ENCODE measurements at regions not wholly inside any gene's neighbourhood (a gene's known extent, or its start where the extent isn't known, plus 50 kb on each side); places are given as distances from the start of the nearest gene placed in this dataset.

GRCh38 chrX:33840176-33840575 is 291.9 kb downstream of the FAM47A start:
- WGBS: 17% methylated on average over 1 of the region's 1 CpG
- no peaks in the 10 kb centered on the region for H3K27me3 ChIP-seq (replicated peaks; ENCODE audit: insufficient read depth)
- no peaks in the 10 kb centered on the region for H3K36me3 ChIP-seq
- DNase-seq (ENCODE audit: low spot score): no peak
- TF ChIP-seq POLR2AphosphoS5 (IDR thresholded peaks at IDR 0.05) (no peak), POLR2A (IDR thresholded peaks at IDR 0.05) (no peak), CTCF (IDR thresholded peaks at IDR 0.05) (no peak)
- intact Hi-C loops (cut with DNase I): no loop called here
- no peak overlapping the region for H3K4me3 ChIP-seq
- no peak overlapping the region for H3K27ac ChIP-seq
- H3K4me1 ChIP-seq (replicated peaks): no peaks in the 10 kb centered on the region
- no peaks in the 10 kb centered on the region for H3K9me3 ChIP-seq

GRCh38 chrX:33831211-33831610 is 300.9 kb downstream of the FAM47A start:
- WGBS: 26% methylated on average over 2 of the region's 2 CpGs
- TF ChIP-seq POLR2A (IDR thresholded peaks at IDR 0.05) (no peak), CTCF (IDR thresholded peaks at IDR 0.05) (no peak), POLR2AphosphoS5 (IDR thresholded peaks at IDR 0.05) (no peak)

GRCh38 chrX:33817266-33817665 is 314.8 kb downstream of the FAM47A start:
- H3K4me3 ChIP-seq: no peak overlapping the region
- 98% methylated on average over 5 of the region's 7 CpGs for WGBS
- H3K27me3 ChIP-seq (replicated peaks; ENCODE audit: insufficient read depth): no peaks in the 10 kb centered on the region
- no peaks in the 10 kb centered on the region for H3K9me3 ChIP-seq
- H3K36me3 ChIP-seq: no peaks in the 10 kb centered on the region
- no peak for DNase-seq (ENCODE audit: low spot score)
- H3K4me1 ChIP-seq (replicated peaks): no peaks in the 10 kb centered on the region
- no peak overlapping the region for H3K27ac ChIP-seq
- intact Hi-C loops (cut with DNase I): no loop called here
- no peak for TF ChIP-seq POLR2A (IDR thresholded peaks at IDR 0.05)
- TF ChIP-seq CTCF (IDR thresholded peaks at IDR 0.05): no peak
- no peak for TF ChIP-seq POLR2AphosphoS5 (IDR thresholded peaks at IDR 0.05)

More at GRCh38 chrX:33831211-33831610, 300.9 kb downstream of the FAM47A start:
- H3K27me3 ChIP-seq (replicated peaks; ENCODE audit: insufficient read depth): no peaks in the 10 kb centered on the region
- H3K36me3 ChIP-seq: no peaks in the 10 kb centered on the region
- no peaks in the 10 kb centered on the region for H3K4me1 ChIP-seq (replicated peaks)
- DNase-seq (ENCODE audit: low spot score): no peak
- intact Hi-C loops (cut with DNase I): no loop called here
- H3K9me3 ChIP-seq: no peaks in the 10 kb centered on the region
- no peak overlapping the region for H3K4me3 ChIP-seq
- no peak overlapping the region for H3K27ac ChIP-seq

GRCh38 chrX:33808636-33809035 is 323.5 kb downstream of the FAM47A start:
- intact Hi-C loops (cut with DNase I): no loop called here
- TF ChIP-seq CTCF (IDR thresholded peaks at IDR 0.05): no peak
- TF ChIP-seq POLR2A (IDR thresholded peaks at IDR 0.05): no peak
- TF ChIP-seq POLR2AphosphoS5 (IDR thresholded peaks at IDR 0.05): no peak
- DNase-seq (ENCODE audit: low spot score): no peak
- Histone ChIP-seq H3K36me3 (no peaks in the 10 kb centered on the region), H3K27ac (no peak overlapping the region), H3K4me1 (replicated peaks) (no peaks in the 10 kb centered on the region), H3K27me3 (replicated peaks; ENCODE audit: insufficient read depth) (no peaks in the 10 kb centered on the region), H3K4me3 (no peak overlapping the region), H3K9me3 (no peaks in the 10 kb centered on the region)
- 88% methylated on average over 5 of the region's 5 CpGs for WGBS

GRCh38 chrX:33784548-33784947 is 347.6 kb downstream of the FAM47A start:
- DNase-seq (ENCODE audit: low spot score): no peak
- intact Hi-C loops (cut with DNase I): no loop called here
- Histone ChIP-seq H3K36me3 (no peaks in the 10 kb centered on the region), H3K4me3 (no peak overlapping the region), H3K27ac (no peak overlapping the region), H3K27me3 (replicated peaks; ENCODE audit: insufficient read depth) (no peaks in the 10 kb centered on the region), H3K4me1 (replicated peaks) (no peaks in the 10 kb centered on the region), H3K9me3 (no peaks in the 10 kb centered on the region)
- TF ChIP-seq CTCF (IDR thresholded peaks at IDR 0.05) (no peak), POLR2A (IDR thresholded peaks at IDR 0.05) (no peak), POLR2AphosphoS5 (IDR thresholded peaks at IDR 0.05) (no peak)

All from prostate gland (tissue), 2 donors.